ENCODE measurements at regions not wholly inside any gene's neighbourhood (a gene's known extent, or its start where the extent isn't known, plus 50 kb on each side); places are given as distances from the start of the nearest gene placed in this dataset.

DNA sequence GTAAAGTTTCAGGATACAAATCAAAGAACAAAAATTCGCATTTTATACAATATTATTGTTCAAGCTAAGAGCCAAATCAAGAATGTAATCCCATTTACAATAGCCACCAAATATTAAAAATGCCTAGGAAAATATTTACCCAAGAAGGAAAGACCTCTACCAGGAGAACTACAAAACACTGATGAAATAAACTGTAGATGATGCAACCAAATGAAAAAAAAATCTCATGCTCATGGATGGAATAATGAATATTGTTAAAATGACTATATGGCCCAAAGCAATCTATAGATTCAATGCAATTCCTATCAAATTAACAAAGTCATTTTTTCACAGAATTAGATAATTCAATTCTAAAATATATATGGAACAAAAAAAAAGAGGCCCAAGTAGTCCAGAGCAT lies 708.8 kb upstream of the MAN1A1 start:
- TF ChIP-seq CTCF (IDR thresholded peaks at IDR 0.05) (no peak), POLR2A (IDR thresholded peaks at IDR 0.05) (no peak)

All from heart left ventricle (tissue), 13 donors.